Mucosa of stomach (tissue), 1 donor: ENCODE measurements at regions not wholly inside any gene's neighbourhood (a gene's known extent, or its start where the extent isn't known, plus 50 kb on each side); places are given as distances from the start of the nearest gene placed in this dataset.

Experiments
- H3K27me3 ChIP-seq: one replicate; pipeline ENCODE4 v1.7.0; 2013; ENCODE audit warnings: mild to moderate bottlenecking, low read length; ENCODE audit not compliant: control insufficient read depth, insufficient read depth
- H3K36me3 ChIP-seq: one replicate; pipeline ENCODE4 v1.7.0; 2013; ENCODE audit warnings: low read length; ENCODE audit not compliant: control insufficient read depth, insufficient read depth
- H3K4me1 ChIP-seq: one replicate; pipeline ENCODE4 v1.7.0; 2013; ENCODE audit warnings: mild to moderate bottlenecking, low read length; ENCODE audit not compliant: control insufficient read depth, insufficient read depth
- H3K4me3 ChIP-seq: one replicate; pipeline ENCODE4 v1.7.0; 2013; ENCODE audit warnings: low read length
- H3K9ac ChIP-seq: one replicate; pipeline ENCODE4 v1.7.0; 2013; ENCODE audit warnings: mild to moderate bottlenecking, low read length, moderate library complexity
- H3K9me3 ChIP-seq: one replicate; pipeline ENCODE4 v1.7.0; 2013; ENCODE audit warnings: mild to moderate bottlenecking, low read length, moderate library complexity; ENCODE audit not compliant: control insufficient read depth
- donor health status: Pancreatic carcinoma.

- H3K9me3 ChIP-seq, result no peaks in the 10 kb centered on the region
- no peaks in the 10 kb centered on the region for H3K36me3 ChIP-seq
- H3K27me3 ChIP-seq, result no peaks in the 10 kb centered on the region
- H3K9ac ChIP-seq, result no peak overlapping the region
- no peak overlapping the region for H3K4me3 ChIP-seq
- no peaks in the 10 kb centered on the region for H3K4me1 ChIP-seq
Measured at GRCh38 chr6:53989504-53989903, 121.7 kb upstream of the MLIP start.

- H3K9ac ChIP-seq, result no peak overlapping the region
- no peaks in the 10 kb centered on the region for H3K27me3 ChIP-seq
- no peak overlapping the region for H3K4me3 ChIP-seq
- no peaks in the 10 kb centered on the region for H3K4me1 ChIP-seq
- H3K9me3 ChIP-seq, result no peaks in the 10 kb centered on the region
- H3K36me3 ChIP-seq, result no peaks in the 10 kb centered on the region
Measured at GRCh38 chr6:53992522-53992921, 118.7 kb upstream of the MLIP start.

DNA sequence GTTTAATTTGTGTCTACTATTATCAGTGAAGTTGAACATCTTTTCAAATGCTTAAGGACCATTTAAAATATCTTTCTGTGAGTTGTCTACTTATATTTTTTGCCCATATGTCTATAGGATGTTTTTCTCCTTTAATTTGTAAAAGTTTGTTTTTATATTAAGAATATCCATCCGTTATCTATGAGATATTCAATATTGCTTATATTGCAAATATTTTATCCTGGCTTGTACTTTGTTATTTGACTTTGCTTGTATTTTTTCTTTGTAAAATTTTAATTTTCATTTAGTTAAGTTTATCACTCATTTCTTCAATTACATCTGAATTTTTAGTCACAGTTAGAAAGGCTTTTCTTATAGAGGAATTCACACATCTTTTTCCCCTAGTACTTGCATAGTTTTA, 117.0 kb upstream of the MLIP start:
- Histone ChIP-seq H3K4me3 (no peak overlapping the region), H3K36me3 (no peaks in the 10 kb centered on the region), H3K27me3 (no peaks in the 10 kb centered on the region), H3K9me3 (no peaks in the 10 kb centered on the region), H3K4me1 (no peaks in the 10 kb centered on the region), H3K9ac (no peak overlapping the region)

- H3K9me3 ChIP-seq, result no peaks in the 10 kb centered on the region
- H3K4me1 ChIP-seq, result no peaks in the 10 kb centered on the region
- no peak overlapping the region for H3K9ac ChIP-seq
- no peaks in the 10 kb centered on the region for H3K27me3 ChIP-seq
- H3K4me3 ChIP-seq, result no peak overlapping the region
- no peaks in the 10 kb centered on the region for H3K36me3 ChIP-seq
Measured at GRCh38 chr6:53995935-53996334, 115.3 kb upstream of the MLIP start.

GRCh38 chr6:53998303-53998702, 112.9 kb upstream of the MLIP start:
- H3K4me3 ChIP-seq, result no peak overlapping the region
- no peaks in the 10 kb centered on the region for H3K4me1 ChIP-seq
- no peak overlapping the region for H3K9ac ChIP-seq
- H3K9me3 ChIP-seq, result no peaks in the 10 kb centered on the region
- H3K36me3 ChIP-seq, result no peaks in the 10 kb centered on the region
- no peaks in the 10 kb centered on the region for H3K27me3 ChIP-seq

- H3K9ac ChIP-seq, result no peak overlapping the region
- H3K4me1 ChIP-seq, result no peaks in the 10 kb centered on the region
- no peak overlapping the region for H3K4me3 ChIP-seq
- H3K36me3 ChIP-seq, result no peaks in the 10 kb centered on the region
- no peaks in the 10 kb centered on the region for H3K9me3 ChIP-seq
- H3K27me3 ChIP-seq, result no peaks in the 10 kb centered on the region
Measured at GRCh38 chr6:53999088-53999755, 112.0 kb upstream of the MLIP start.

- Histone ChIP-seq H3K4me1 (no peaks in the 10 kb centered on the region), H3K27me3 (no peaks in the 10 kb centered on the region), H3K4me3 (no peak overlapping the region), H3K36me3 (no peaks in the 10 kb centered on the region), H3K9me3 (no peaks in the 10 kb centered on the region), H3K9ac (no peak overlapping the region)
Measured at GRCh38 chr6:54002116-54002515, 109.1 kb upstream of the MLIP start.

- no peak overlapping the region for H3K9ac ChIP-seq
Measured at GRCh38 chr6:54003316-54003715, 107.9 kb upstream of the MLIP start.

GRCh38 chr6:54008589-54008988, 102.7 kb upstream of the MLIP start:
- no peaks in the 10 kb centered on the region for H3K36me3 ChIP-seq
- no peaks in the 10 kb centered on the region for H3K9me3 ChIP-seq
- no peak overlapping the region for H3K4me3 ChIP-seq
- H3K9ac ChIP-seq, result no peak overlapping the region
- H3K27me3 ChIP-seq, result no peaks in the 10 kb centered on the region
- H3K4me1 ChIP-seq, result no peaks in the 10 kb centered on the region

More at GRCh38 chr6:54003316-54003715, 107.9 kb upstream of the MLIP start:
- Histone ChIP-seq H3K27me3 (no peaks in the 10 kb centered on the region), H3K9me3 (no peaks in the 10 kb centered on the region), H3K36me3 (no peaks in the 10 kb centered on the region), H3K4me3 (no peak overlapping the region), H3K4me1 (no peaks in the 10 kb centered on the region)

DNA sequence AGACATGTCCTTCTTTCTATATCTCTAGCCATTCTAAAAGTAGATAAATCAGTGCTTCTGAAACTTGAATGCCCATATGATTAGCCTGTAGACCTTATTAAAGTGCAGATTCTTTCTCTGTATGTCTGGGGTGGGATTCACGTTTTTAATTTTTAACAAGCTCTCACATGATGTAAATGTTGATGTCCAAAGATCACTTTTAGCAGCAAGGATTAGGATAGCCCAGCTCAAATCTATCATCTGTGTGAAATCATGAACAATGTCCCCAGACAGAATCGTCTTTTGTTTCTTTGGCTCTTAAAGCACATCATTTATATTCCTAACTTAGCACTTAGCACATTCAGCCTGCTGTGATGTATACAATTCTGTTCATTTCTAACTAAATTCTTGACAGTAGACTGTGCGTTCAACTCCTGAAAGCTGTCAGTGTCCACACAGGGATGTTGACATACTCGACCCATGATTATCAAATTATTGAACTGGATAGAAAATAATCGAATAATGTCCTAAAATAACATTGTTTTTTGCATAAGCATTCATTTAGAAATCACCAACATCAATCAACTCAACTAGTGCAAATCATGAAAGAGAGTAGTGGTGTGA, 102.1 kb upstream of the MLIP start:
- H3K27me3 ChIP-seq, result no peaks in the 10 kb centered on the region
- no peaks in the 10 kb centered on the region for H3K36me3 ChIP-seq
- H3K4me1 ChIP-seq, result no peaks in the 10 kb centered on the region
- H3K4me3 ChIP-seq, result no peak overlapping the region
- H3K9me3 ChIP-seq, result no peaks in the 10 kb centered on the region
- H3K9ac ChIP-seq, result no peak overlapping the region

DNA sequence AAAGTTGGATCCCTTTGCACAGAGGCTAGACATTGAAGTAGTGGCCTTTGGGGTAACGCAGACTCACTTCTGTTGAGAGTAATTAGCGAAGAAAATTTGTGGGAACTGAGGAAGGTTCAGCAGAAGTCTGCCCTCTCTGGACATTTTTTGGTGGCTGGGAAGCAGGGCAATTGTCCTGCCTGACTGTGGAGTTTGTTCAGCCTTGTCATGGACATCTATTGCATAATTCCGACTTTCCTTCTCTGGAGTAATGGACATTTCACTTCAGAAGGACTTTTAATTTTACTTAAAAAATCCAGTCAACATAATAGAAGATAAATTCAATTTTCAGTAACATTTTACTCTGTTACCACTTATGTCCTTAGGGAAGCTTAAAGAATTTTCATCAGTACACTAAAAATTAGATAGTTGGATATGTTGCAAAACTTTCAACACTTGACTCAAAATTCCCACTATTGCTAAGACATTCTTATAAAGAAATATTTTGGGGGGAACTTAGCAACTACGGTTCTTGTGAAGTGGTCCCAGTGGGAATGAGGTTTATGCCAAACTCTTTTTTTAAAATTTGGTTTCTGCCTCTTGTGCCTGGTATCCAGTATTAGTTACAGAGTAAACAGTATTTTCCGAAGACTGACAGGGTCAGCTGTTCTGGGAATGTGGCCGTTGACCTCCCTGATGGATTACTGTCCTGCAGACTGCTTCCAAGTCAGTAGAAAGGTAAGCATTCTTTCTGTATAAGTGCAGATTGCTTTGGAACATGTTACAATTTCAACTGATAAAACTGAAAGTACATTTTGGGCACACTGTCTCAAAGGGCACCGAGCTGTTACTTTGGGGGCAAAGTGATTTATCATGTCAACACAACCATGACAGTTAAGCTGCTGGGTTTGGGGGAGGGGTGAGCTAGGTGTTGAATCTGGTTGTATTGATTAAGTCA, 100.6 kb upstream of the MLIP start:
- H3K4me3 ChIP-seq, result no peak overlapping the region

GRCh38 chr6:54011277-54011648, 100.0 kb upstream of the MLIP start:
- no peaks in the 10 kb centered on the region for H3K4me1 ChIP-seq
- no peak overlapping the region for H3K4me3 ChIP-seq
- no peaks in the 10 kb centered on the region for H3K9me3 ChIP-seq
- no peaks in the 10 kb centered on the region for H3K36me3 ChIP-seq
- H3K9ac ChIP-seq, result no peak overlapping the region
- no peaks in the 10 kb centered on the region for H3K27me3 ChIP-seq

More for the DNA sequence above, 100.6 kb upstream of the MLIP start:
- H3K4me1 ChIP-seq, result no peaks in the 10 kb centered on the region
- no peaks in the 10 kb centered on the region for H3K36me3 ChIP-seq
- no peak overlapping the region for H3K9ac ChIP-seq
- H3K27me3 ChIP-seq, result no peaks in the 10 kb centered on the region
- H3K9me3 ChIP-seq, result no peaks in the 10 kb centered on the region
